PC-3 (cell line): ENCODE measurements at regions not wholly inside any gene's neighbourhood (a gene's known extent, or its start where the extent isn't known, plus 50 kb on each side); places are given as distances from the start of the nearest gene placed in this dataset.

Experiments used
- CTCF ChIP-seq: fragments of 300-600 bp; sonication (generic); conservative IDR thresholded peaks from 2 replicates; pipeline ENCODE4 v1.5.1; 2017; ENCODE audit warnings: antibody characterized with exemption, low read depth, mild to moderate bottlenecking, low read length
- EZH2phosphoT487 ChIP-seq: fragments of 300-600 bp; sonication (generic); IDR thresholded peaks from 2 replicates; pipeline ENCODE4 v1.6.1; 2018; ENCODE audit warnings: mild to moderate bottlenecking, antibody characterized with exemption, low read length, borderline replicate concordance

GRCh38 chr5:81852291-81853029, 101.6 kb upstream of the SSBP2 start:
- TF ChIP-seq CTCF: no peak
- TF ChIP-seq EZH2phosphoT487: no peak
